ENCODE measurements at regions not wholly inside any gene's neighbourhood (a gene's known extent, or its start where the extent isn't known, plus 50 kb on each side); places are given as distances from the start of the nearest gene placed in this dataset.

DNA sequence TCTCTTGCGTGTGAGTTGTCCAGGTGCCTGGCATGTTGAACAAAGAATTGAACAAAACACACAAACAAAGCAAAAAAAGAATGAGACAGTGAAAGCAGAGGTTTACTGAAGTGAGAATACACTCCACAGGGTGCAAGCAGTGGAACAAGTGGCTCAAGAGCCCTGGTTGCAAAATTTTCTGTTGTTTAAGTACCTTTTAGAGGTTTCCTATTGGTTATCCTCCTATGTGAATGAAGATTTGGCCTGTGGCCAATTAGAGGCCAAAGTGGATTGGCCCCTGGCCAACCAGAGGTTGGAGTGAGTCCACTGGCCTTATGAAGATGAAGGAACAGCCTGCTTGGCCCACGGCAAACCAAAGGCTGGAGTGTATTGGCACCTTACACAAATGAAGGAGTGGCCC is 1188.5 kb upstream of the NRXN1 start:
- H3K4me1 Mint-ChIP-seq: no peaks in the 10 kb centered on the region
- no peak overlapping the region for H3K4me3 Mint-ChIP-seq
- peaks cover 0 to 5% of the 10 kb centered on the region in 2 donors for H3K9me3 Mint-ChIP-seq
- DNase-seq: no peak
- H3K27me3 Mint-ChIP-seq: no peaks in the 10 kb centered on the region
- no peak overlapping the region for H3K27ac Mint-ChIP-seq
- no peak for ATAC-seq

DNA sequence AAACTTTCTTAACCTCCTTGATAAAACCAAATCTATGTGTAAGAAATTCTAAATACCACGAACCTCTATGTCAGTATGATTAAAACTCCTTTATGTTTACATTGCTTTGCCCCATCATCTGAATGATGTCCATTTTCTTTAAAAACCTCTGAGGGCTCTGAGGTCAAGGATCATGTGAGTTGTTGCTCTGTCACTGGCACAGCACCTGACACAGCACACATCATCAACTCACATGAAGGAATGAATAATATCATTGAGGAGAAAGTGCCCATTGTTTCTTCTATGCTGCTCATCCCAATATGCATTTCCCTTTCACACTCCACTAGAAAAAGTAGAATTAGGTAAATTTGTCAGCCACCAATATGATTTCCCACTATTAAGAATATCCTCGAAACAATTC is 1178.7 kb upstream of the NRXN1 start:
- DNase-seq (no peak), ATAC-seq (no peak)
- Mint-ChIP-seq H3K27ac (no peak overlapping the region), H3K9me3 (peaks cover 0 to 6% of the 10 kb centered on the region in 2 donors), H3K27me3 (no peaks in the 10 kb centered on the region), H3K4me3 (no peak overlapping the region), H3K4me1 (no peaks in the 10 kb centered on the region)

DNA sequence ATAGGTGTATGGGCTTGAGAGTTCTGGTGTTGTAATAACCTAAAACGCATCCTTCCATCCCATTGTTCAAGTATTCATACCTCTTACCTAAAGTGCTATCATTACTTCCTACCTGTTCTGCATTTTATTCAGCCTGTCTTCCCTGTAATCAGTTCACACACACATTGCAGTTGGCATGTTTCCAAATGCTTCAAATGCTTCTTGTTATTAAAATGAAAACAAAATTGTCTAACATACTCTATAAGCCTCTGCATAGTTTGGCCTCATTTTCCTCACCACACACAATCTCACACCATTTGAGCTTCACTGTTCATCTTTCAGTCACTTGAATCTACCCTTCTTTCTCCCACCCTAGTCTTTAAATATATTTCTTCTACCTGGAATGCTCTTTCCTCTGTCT is 1178.2 kb upstream of the NRXN1 start:
- H3K4me3 Mint-ChIP-seq: no peak overlapping the region
- H3K27me3 Mint-ChIP-seq: no peaks in the 10 kb centered on the region
- DNase-seq (no peak), ATAC-seq (no peak)
- H3K4me1 Mint-ChIP-seq: no peaks in the 10 kb centered on the region
- no peak overlapping the region for H3K27ac Mint-ChIP-seq
- H3K9me3 Mint-ChIP-seq: peaks cover 0 to 6% of the 10 kb centered on the region in 2 donors

DNA sequence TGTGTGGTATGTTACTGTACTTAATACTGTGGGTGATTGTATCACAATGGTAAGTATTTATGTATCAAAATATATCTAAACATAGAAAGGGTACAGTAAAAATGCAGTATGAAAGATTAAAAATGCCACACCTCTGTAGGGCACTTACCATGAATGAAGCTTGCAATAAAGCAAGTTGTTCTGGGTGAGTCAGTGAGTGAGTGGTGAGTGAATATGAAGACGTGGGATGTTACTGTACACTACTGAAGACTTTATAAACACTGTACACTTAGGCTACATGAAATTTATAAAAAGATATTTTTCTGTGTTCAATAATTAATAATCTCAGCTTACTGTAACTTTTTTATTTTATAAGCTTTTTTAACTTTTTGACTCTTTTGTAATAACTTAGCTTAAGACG is 1162.4 kb upstream of the NRXN1 start:
- no peak for DNase-seq
- no peak overlapping the region for H3K27ac Mint-ChIP-seq

DNA sequence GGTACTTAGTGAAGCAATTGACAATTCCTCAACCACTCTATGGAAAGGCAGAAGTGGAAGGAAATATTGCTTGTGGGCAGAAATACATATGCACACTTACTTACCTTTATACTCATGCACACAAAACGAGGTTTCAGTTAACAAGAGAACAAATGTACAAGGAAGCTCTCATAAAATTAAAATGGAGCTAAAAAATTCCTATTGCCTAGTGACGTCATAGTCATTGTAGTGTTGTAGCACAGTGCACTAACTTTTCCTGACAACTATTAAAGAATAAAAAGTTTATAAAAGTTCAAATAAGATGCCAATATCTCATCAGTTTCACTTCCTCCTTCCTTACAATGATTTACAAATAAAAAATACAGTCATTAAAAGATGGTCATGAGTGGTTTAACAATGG is 1161.9 kb upstream of the NRXN1 start:
- DNase-seq: no peak
- Mint-ChIP-seq H3K27ac (no peak overlapping the region), H3K4me3 (no peak overlapping the region), H3K4me1 (no peaks in the 10 kb centered on the region), H3K27me3 (no peaks in the 10 kb centered on the region), H3K9me3 (peaks cover 9 to 16% of the 10 kb centered on the region in 2 donors)
- ATAC-seq: no peak

More for the DNA sequence above, 1162.4 kb upstream of the NRXN1 start:
- Mint-ChIP-seq H3K4me1 (no peaks in the 10 kb centered on the region), H3K9me3 (peaks cover 10 to 18% of the 10 kb centered on the region in 2 donors), H3K4me3 (no peak overlapping the region), H3K27me3 (no peaks in the 10 kb centered on the region)
- no peak for ATAC-seq

DNA sequence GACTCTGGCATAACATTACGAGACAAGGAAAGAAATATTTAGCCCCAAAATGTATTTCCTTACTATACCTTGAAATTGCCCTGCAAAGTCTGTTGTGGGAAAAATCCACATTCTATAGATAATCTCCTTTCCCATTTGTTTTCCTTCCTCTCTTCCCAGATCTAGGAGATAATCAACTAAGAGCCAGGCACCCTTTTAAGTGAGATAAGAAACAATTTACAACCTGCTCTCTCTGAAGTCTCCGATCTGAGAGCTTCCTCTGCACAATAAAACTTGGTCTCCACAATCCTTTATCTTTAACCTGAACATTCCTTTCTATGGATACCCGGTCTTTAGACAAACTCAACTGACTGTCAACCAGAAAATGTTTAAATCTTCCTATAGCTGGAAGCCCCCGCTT is 1160.7 kb upstream of the NRXN1 start:
- H3K4me3 Mint-ChIP-seq: no peak overlapping the region
- peaks cover 9 to 16% of the 10 kb centered on the region in 2 donors for H3K9me3 Mint-ChIP-seq
- no peak for ATAC-seq
- no peaks in the 10 kb centered on the region for H3K4me1 Mint-ChIP-seq
- no peaks in the 10 kb centered on the region for H3K27me3 Mint-ChIP-seq
- DNase-seq: no peak
- H3K27ac Mint-ChIP-seq: no peak overlapping the region

DNA sequence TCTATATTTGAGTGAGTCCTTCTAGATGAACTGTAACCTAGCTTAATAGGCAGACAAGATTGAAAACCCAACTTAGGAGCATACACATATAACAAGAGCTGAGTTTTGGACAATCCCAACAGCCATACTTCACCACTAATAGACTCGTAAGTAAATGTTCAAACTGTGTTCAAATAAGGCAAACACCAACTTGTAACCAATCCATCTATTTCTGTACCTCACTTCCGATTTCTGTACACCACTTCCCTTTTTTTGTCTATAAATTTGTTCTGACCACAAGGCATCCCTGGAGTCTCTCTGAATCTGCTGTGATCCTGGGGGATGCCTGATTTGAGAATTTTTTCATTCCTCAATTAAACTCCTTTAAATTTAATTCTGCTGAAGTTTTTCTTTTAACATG is 1149.1 kb upstream of the NRXN1 start:
- ATAC-seq (no peak), DNase-seq (no peak)
- Mint-ChIP-seq H3K27ac (no peak overlapping the region), H3K9me3 (peaks cover 0 to 6% of the 10 kb centered on the region in 2 donors), H3K4me3 (no peak overlapping the region), H3K27me3 (no peaks in the 10 kb centered on the region), H3K4me1 (no peaks in the 10 kb centered on the region)

DNA sequence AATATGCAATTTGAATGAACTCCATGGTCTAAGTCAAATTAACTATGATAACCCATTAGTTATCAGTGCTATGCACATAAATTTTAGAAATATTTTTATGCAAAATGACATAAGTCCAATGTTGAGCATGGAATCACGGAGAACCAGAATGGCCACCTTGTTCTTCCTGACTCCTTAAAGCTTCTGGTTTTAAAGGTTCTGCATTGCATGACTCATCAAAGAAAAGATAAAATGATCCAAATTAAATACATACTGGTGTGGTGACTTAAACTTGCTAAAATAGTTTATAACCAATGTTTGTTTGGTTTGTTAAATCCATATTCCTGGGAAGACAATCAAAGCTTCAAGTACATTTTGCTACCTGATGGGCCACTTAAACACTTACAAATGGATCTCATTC is 1146.9 kb upstream of the NRXN1 start:
- Mint-ChIP-seq H3K9me3 (peaks cover 0 to 5% of the 10 kb centered on the region in 2 donors), H3K4me1 (no peaks in the 10 kb centered on the region), H3K27ac (no peak overlapping the region), H3K27me3 (no peaks in the 10 kb centered on the region), H3K4me3 (no peak overlapping the region)
- ATAC-seq (no peak), DNase-seq (no peak)

DNA sequence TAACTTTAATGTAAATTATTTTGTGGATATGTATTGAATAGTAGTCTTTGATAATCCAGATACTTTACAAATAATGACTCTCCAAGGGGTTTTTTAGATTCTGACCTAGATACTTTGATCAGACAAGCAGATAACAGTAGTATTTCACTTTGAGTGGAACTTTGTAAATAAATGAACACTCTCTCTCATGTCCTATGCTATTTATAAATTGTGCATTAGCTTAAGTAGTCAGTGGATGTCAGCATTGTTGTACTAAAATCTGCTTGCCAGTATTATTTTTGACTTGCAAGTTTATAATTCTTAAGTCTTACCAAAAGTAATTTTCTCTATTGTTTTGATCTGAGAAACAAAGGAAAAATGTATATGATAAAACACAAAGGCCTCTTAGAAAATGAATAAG is 1113.1 kb upstream of the NRXN1 start:
- Mint-ChIP-seq H3K4me3 (no peak overlapping the region), H3K4me1 (no peaks in the 10 kb centered on the region), H3K9me3 (peaks cover 0 to 5% of the 10 kb centered on the region in 2 donors), H3K27me3 (no peaks in the 10 kb centered on the region), H3K27ac (no peak overlapping the region)
- DNase-seq (no peak), ATAC-seq (no peak)

DNA sequence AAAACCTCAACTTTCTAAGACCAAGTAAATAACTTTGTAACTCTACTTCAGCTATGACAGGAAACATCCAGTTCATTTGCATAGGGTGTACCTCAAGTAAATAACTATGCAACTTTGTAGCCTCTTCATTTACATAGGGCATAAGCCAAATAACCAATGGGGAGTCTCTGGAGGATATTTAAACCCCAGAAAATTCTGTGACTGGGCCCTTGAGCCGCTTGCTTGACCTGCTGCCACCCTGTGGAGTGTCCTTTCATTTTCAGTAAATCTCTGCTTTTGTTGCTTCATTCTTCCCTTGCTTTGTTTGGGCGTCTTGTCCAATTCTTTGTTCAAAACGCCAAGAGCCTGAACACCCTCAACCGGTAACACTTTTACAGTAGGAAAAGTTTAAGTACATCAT is 1112.7 kb upstream of the NRXN1 start:
- no peaks in the 10 kb centered on the region for H3K4me1 Mint-ChIP-seq
- no peak overlapping the region for H3K27ac Mint-ChIP-seq
- DNase-seq: no peak
- ATAC-seq: no peak
- H3K4me3 Mint-ChIP-seq: no peak overlapping the region
- peaks cover 0 to 5% of the 10 kb centered on the region in 2 donors for H3K9me3 Mint-ChIP-seq
- H3K27me3 Mint-ChIP-seq: no peaks in the 10 kb centered on the region

DNA sequence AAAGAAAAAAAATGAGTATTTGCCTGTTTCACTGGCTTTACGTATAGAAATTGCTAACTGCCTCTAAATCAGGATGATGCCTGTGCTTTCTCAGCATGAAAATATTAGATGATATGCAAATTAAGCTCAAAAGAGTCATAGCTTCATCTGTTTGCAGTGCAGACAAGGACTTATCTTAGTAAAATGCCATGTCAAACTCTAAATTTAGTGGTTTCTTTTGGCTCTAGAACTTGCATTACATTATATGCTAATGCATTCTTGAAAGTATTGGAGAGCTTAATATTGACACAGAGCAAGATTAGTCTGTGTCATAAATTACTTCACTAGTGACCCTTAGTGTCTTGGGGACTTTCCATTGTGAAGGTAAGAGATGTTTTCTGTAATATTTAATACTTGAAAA is 1109.1 kb upstream of the NRXN1 start:
- no peaks in the 10 kb centered on the region for H3K27me3 Mint-ChIP-seq
- H3K4me1 Mint-ChIP-seq: no peaks in the 10 kb centered on the region
- no peak overlapping the region for H3K4me3 Mint-ChIP-seq
- ATAC-seq (no peak), DNase-seq (no peak)
- peaks cover 5 to 10% of the 10 kb centered on the region in 2 donors for H3K9me3 Mint-ChIP-seq
- H3K27ac Mint-ChIP-seq: no peak overlapping the region

DNA sequence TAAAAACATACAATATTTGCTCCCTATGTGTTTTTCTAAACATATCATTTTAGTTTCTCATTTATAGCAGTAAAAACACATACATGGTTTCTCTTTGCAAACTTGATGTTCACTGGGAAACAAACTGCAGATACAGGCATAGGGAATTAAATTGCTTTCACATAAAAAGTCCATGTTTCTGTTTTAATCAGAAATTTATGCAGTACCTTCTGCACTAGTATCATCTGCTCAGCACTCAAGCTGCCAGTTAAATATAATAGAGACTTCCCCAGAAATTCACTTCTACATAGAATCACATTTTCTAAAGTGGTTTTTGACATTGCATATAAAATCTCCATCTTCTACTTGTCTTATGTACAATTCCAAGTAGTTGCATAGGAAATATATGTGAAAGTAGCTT is 1107.3 kb upstream of the NRXN1 start:
- no peak for DNase-seq
- H3K27ac Mint-ChIP-seq: no peak overlapping the region
- no peak overlapping the region for H3K4me3 Mint-ChIP-seq
- no peaks in the 10 kb centered on the region for H3K4me1 Mint-ChIP-seq
- no peaks in the 10 kb centered on the region for H3K27me3 Mint-ChIP-seq
- ATAC-seq: no peak
- peaks cover 13 to 19% of the 10 kb centered on the region in 2 donors for H3K9me3 Mint-ChIP-seq

DNA sequence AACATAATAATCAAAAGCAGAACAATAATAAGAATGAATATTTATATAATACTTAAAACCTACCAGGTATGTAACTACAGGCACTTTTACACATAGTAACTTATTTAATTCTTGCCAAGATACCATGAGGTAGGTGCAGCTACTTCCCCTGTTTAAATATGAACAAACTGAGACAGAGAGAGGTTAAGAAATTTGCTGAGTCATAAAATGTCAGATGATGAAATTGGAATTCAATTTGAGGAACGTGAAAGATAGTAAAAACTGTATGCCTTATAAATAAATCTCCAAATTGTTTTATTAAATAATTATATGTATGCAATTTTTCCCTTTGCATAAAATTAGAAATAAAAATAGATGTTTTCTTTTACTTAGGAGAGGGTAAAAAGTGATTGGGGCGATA is 1103.3 kb upstream of the NRXN1 start:
- H3K4me3 Mint-ChIP-seq: no peak overlapping the region
- ATAC-seq: no peak
- peaks cover 16 to 27% of the 10 kb centered on the region in 2 donors for H3K9me3 Mint-ChIP-seq

DNA sequence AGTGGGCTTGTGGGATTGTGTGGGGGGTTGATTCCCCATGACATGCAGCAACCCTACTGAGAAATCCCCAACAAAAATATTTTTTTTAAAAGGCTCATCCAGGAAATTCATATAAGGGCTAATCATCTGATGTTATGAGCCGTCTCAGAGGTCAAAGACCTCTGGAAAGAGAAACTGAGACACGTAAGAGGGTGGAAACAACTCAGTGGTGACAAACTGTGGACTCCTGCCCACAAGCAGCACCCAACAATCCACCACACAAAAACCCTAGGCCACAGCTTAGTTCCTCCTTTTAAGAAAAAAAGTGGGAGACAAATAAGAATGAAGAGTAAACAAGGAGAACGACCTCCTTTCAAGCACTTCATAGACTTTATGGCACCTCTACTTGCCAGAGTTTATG is 1096.1 kb upstream of the NRXN1 start:
- no peak for DNase-seq
- H3K27ac Mint-ChIP-seq: no peak overlapping the region
- ATAC-seq: no peak
- no peak overlapping the region for H3K4me3 Mint-ChIP-seq
- H3K27me3 Mint-ChIP-seq: no peaks in the 10 kb centered on the region
- H3K4me1 Mint-ChIP-seq: no peaks in the 10 kb centered on the region
- H3K9me3 Mint-ChIP-seq: peaks cover 13 to 30% of the 10 kb centered on the region in 2 donors

More for the DNA sequence above, 1103.3 kb upstream of the NRXN1 start:
- Mint-ChIP-seq H3K27ac (no peak overlapping the region), H3K4me1 (no peaks in the 10 kb centered on the region), H3K27me3 (no peaks in the 10 kb centered on the region)
- DNase-seq: no peak

DNA sequence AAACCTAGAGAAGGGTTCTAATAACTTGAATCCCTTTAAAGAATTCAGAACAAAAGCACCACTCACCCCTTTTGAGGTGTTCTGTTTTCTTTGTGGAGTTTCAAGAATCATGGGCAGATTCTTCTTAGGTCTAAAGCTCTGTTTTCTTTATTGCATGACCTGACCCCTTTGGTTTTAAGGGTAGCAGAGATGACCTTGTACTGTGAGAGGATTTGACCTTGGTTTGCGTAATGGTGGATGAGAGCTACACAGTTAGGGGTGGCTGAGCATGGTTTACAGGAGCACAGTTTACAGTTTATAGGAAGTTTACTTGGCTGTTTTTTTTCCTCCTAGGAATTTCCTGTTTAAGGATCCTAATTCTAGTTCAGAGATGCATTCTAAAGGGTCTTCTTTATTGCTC is 1095.6 kb upstream of the NRXN1 start:
- H3K9me3 Mint-ChIP-seq: peaks cover 13 to 30% of the 10 kb centered on the region in 2 donors

DNA sequence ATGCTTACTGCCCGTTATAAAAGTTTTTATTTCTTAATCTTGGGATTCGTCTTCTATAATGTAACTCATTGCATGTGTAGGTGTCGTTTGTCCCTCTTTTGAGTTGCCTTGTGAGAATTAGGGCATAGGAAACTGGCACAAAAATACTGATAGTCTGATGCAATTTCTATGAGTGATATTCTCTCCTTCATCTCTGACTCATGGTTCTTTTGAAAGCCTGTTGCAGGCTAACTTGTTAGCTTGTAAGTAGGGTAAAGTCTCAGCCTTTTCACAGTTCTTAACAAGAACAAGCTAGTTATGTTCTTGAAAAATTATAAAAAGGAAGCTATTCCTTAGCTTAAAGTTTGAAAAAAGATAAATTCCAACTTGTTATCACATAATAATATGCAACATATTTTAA is 1085.4 kb upstream of the NRXN1 start:
- Mint-ChIP-seq H3K27me3 (no peaks in the 10 kb centered on the region), H3K9me3 (peaks cover 0 to 3% of the 10 kb centered on the region in 2 donors), H3K27ac (no peak overlapping the region), H3K4me1 (no peaks in the 10 kb centered on the region), H3K4me3 (no peak overlapping the region)
- no peak for DNase-seq
- no peak for ATAC-seq

More for the DNA sequence above, 1095.6 kb upstream of the NRXN1 start:
- DNase-seq (no peak), ATAC-seq (no peak)
- no peaks in the 10 kb centered on the region for H3K4me1 Mint-ChIP-seq
- H3K27me3 Mint-ChIP-seq: no peaks in the 10 kb centered on the region
- H3K4me3 Mint-ChIP-seq: no peak overlapping the region
- H3K27ac Mint-ChIP-seq: no peak overlapping the region

DNA sequence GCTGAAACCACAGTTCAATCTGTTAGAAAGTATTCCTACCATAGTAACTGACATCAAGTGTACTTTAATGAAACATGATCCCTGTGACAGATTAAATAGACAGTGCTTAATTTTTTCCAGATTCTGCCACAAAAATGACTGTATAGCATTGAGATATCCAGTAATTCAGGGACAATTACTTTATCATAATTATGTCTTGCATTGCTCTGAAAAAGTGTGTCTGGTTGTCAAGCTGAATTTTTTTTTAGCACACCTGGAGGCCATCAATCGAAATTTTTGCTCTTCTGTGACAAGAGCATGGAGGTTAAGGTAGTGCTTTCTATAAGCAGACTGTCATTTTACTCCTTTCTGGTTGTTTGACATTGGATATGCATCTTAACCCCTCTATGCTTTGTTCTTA is 1083.8 kb upstream of the NRXN1 start:
- H3K4me1 Mint-ChIP-seq: no peaks in the 10 kb centered on the region
- ATAC-seq: no peak
- H3K9me3 Mint-ChIP-seq: no peaks in the 10 kb centered on the region
- H3K4me3 Mint-ChIP-seq: no peak overlapping the region
- H3K27me3 Mint-ChIP-seq: no peaks in the 10 kb centered on the region
- DNase-seq: no peak
- H3K27ac Mint-ChIP-seq: no peak overlapping the region

Data from stimulated activated naive CD8-positive, alpha-beta T cell treated with anti-CD3 and anti-CD28 coated beads, Interleukin-15, amount 100 ng/mL, for 72 hours (primary cell).